Stomach (tissue), 8 donors: ENCODE measurements at regions not wholly inside any gene's neighbourhood (a gene's known extent, or its start where the extent isn't known, plus 50 kb on each side); places are given as distances from the start of the nearest gene placed in this dataset.
"Not testable (repeated sequence)": the region's sequence is repeated elsewhere in the genome, so short reads cannot be mapped to it uniquely, and the experiment has no call there.

Experiments
- DNase-seq, 2 donors: peaks; one replicate each; pipeline versions ENCODE4 v3.0.0 to v3.0.0-alpha.2; 2013 to 2019
- H3K27ac ChIP-seq, 5 donors: fragments of 200-600 bp in 4 of 5; sonication (generic) in 4 of 5; one replicate each; pipeline ENCODE4 v1.5.1; 2013 to 2019; ENCODE audit warnings: mild to moderate bottlenecking in 1 of 5, moderate library complexity in 1 of 5
- H3K27me3 ChIP-seq, 3 donors: fragments of 200-600 bp; sonication (generic); one replicate each; pipeline ENCODE4 v1.5.1; 2017 to 2019; ENCODE audit warnings: mixed run types in 1 of 3
- H3K36me3 ChIP-seq, 4 donors: fragments of 200-600 bp; sonication (generic); 1 replicate in 3 of 4; 2 replicates in 1 of 4; pipeline ENCODE4 v1.5.1; 2016 to 2019
- H3K4me1 ChIP-seq, 4 donors: fragments of 200-600 bp; sonication (generic); one replicate each; pipeline ENCODE4 v1.5.1; 2016 to 2019
- H3K4me3 ChIP-seq, 4 donors: fragments of 200-600 bp; sonication (generic) in 3 of 4; one replicate each; pipeline ENCODE4 v1.5.1; 2016 to 2019; ENCODE audit warnings: mild to moderate bottlenecking in 1 of 4
- H3K9me3 ChIP-seq, 4 donors: fragments of 200-600 bp; sonication (generic); one replicate each; pipeline ENCODE4 v1.5.1; 2016 to 2019
- CTCF ChIP-seq, 7 experiments: fragments of 450-650 bp in 4 of 7; fragments of 200-600 bp in 3 of 7; sonication (generic) in 3 of 7; IDR thresholded peaks; one replicate each; pipeline ENCODE4 v1.5.1; 2016 to 2019; ENCODE audit warnings: antibody characterized with exemption in 7 of 7, control low read depth in 2 of 7, mild to moderate bottlenecking in 1 of 7
- EP300 ChIP-seq: sonication (generic); formaldehyde crosslinking; IDR thresholded peaks from one replicate; pipeline ENCODE4 v1.6.1; 2017; ENCODE audit warnings: antibody characterized with exemption
- POLR2A ChIP-seq, 4 donors: fragments of 450-650 bp; IDR thresholded peaks; one replicate each; pipeline ENCODE4 v1.6.1; 2016; ENCODE audit warnings: antibody characterized with exemption in 4 of 4, control low read depth in 2 of 4, mild to moderate bottlenecking in 1 of 4, moderate library complexity in 1 of 4
- POLR2AphosphoS5 ChIP-seq, 3 donors: sonication (generic); formaldehyde crosslinking; IDR thresholded peaks; one replicate each; pipeline ENCODE4 v1.6.1; 2016; ENCODE audit warnings: antibody characterized with exemption in 3 of 3
- WGBS, 5 donors: extraction: QIAGEN DNeasy Blood & Tissue Kit in 3 of 5; methylation state at CpG; one replicate each; pipeline versions ENCODE4 v1.1.5 to v1.1.7; 2013 to 2018; 5-methylcytosine and 5-hydroxymethylcytosine counted together
- intact Hi-C: fragments of 100-400 bp; cut with DNase I; formaldehyde crosslinking; loops from one replicate; pipeline ENCODE4 v1.15.1; 2023; ENCODE audit warnings: low total_unique reads
- donor health status: healthy with polysubstance abuse.
- donor health status: Bipolar disorder and iron deficiency.
- donor health status: healthy.

- 6 to 7% (median 6%) methylated on average over 27 to 30 of the region's 34 CpGs for WGBS, 5 donors
- peak in 1 of 2 donors; percentile 76 for DNase-seq
- H3K27ac ChIP-seq: peak overlapping the region in 2 of 5 donors; percentile 11 to 54
- no peak for TF ChIP-seq POLR2A (IDR thresholded peaks at IDR 0.05)
- TF ChIP-seq CTCF (IDR thresholded peaks at IDR 0.05): no peak
- no peak for TF ChIP-seq EP300
- TF ChIP-seq POLR2AphosphoS5 (IDR thresholded peaks at IDR 0.05): no peak
- H3K27me3 ChIP-seq: peaks cover 0 to 11% (median 11%) of the 10 kb centered on the region in 3 donors
- H3K36me3 ChIP-seq: no peaks in the 10 kb centered on the region
- H3K9me3 ChIP-seq: peaks cover 0 to 3% (median 0%) of the 10 kb centered on the region in 4 donors
- H3K4me3 ChIP-seq: peak overlapping the region; percentile 17 to 32 (median 25)
- intact Hi-C loops: no loop called here
- peaks cover 0 to 27% (median 2%) of the 10 kb centered on the region in 4 donors for H3K4me1 ChIP-seq
Measured at GRCh38 chr5:123285122-123286023, 137.8 kb downstream of the CEP120 start.

- no peak overlapping the region for H3K4me3 ChIP-seq
- TF ChIP-seq POLR2A (IDR thresholded peaks at IDR 0.05) (no peak), POLR2AphosphoS5 (IDR thresholded peaks at IDR 0.05) (no peak), CTCF (IDR thresholded peaks at IDR 0.05) (no peak), EP300 (no peak)
- H3K27ac ChIP-seq: peak overlapping the region in 1 of 5 donors; percentile 38
- WGBS, 5 donors: 26 to 52% (median 41%) methylated on average over 1 of the region's 1 CpG
- intact Hi-C loops: no loop called here
- H3K4me1 ChIP-seq: peaks cover 0 to 27% (median 2%) of the 10 kb centered on the region in 4 donors
- peaks cover 0 to 3% (median 0%) of the 10 kb centered on the region in 4 donors for H3K9me3 ChIP-seq
- peak in 1 of 2 donors; percentile 36 for DNase-seq
- no peaks in the 10 kb centered on the region for H3K36me3 ChIP-seq
- H3K27me3 ChIP-seq: peaks cover 0 to 11% (median 11%) of the 10 kb centered on the region in 3 donors
Measured at GRCh38 chr5:123283499-123283898, 139.7 kb downstream of the CEP120 start.

GRCh38 chr5:123283031-123283430 lies 140.2 kb downstream of the CEP120 start:
- H3K36me3 ChIP-seq: no peaks in the 10 kb centered on the region
- H3K27me3 ChIP-seq: peaks cover 0 to 11% (median 11%) of the 10 kb centered on the region in 3 donors
- peaks cover 0 to 3% (median 0%) of the 10 kb centered on the region in 4 donors for H3K9me3 ChIP-seq
- peaks cover 0 to 27% (median 2%) of the 10 kb centered on the region in 4 donors for H3K4me1 ChIP-seq
- DNase-seq: peak in 1 of 2 donors; percentile 38
- no peak overlapping the region for H3K4me3 ChIP-seq
- 40 to 54% (median 50%) methylated on average over 7 of the region's 7 CpGs for WGBS, 5 donors
- no peak overlapping the region for H3K27ac ChIP-seq
- no peak for TF ChIP-seq CTCF (IDR thresholded peaks at IDR 0.05)
- no peak for TF ChIP-seq POLR2A (IDR thresholded peaks at IDR 0.05)
- no peak for TF ChIP-seq POLR2AphosphoS5 (IDR thresholded peaks at IDR 0.05)
- TF ChIP-seq EP300: no peak
- intact Hi-C loops: no loop called here

GRCh38 chr5:123282444-123282843 lies 140.8 kb downstream of the CEP120 start:
- TF ChIP-seq POLR2AphosphoS5 (IDR thresholded peaks at IDR 0.05) (no peak), EP300 (no peak), POLR2A (IDR thresholded peaks at IDR 0.05) (no peak), CTCF (IDR thresholded peaks at IDR 0.05) (no peak)
- peaks cover 0 to 11% (median 11%) of the 10 kb centered on the region in 3 donors for H3K27me3 ChIP-seq
- DNase-seq: no peak
- 86 to 92% (median 90%) methylated on average over 4 of the region's 4 CpGs for WGBS, 5 donors
- H3K27ac ChIP-seq: no peak overlapping the region
- H3K9me3 ChIP-seq: peaks cover 0 to 2% (median 0%) of the 10 kb centered on the region in 4 donors
- H3K36me3 ChIP-seq: no peaks in the 10 kb centered on the region
- H3K4me1 ChIP-seq: peaks cover 0 to 27% (median 2%) of the 10 kb centered on the region in 4 donors
- H3K4me3 ChIP-seq: no peak overlapping the region
- intact Hi-C loops: no loop called here

- H3K9me3 ChIP-seq, H3K27ac ChIP-seq, H3K4me3 ChIP-seq, H3K27me3 ChIP-seq, DNase-seq, intact Hi-C loops, H3K36me3 ChIP-seq: not testable (repeated sequence)
- WGBS, 5 donors: 86 to 100% (median 97%) methylated on average over 2 of the region's 2 CpGs
- peaks cover 0 to 25% (median 1%) of the 10 kb centered on the region in 4 donors for H3K4me1 ChIP-seq
Measured at GRCh38 chr5:123280854-123281253, 142.3 kb downstream of the CEP120 start.
